HG02938 (cell line): ENCODE measurements at regions not wholly inside any gene's neighbourhood (a gene's known extent, or its start where the extent isn't known, plus 50 kb on each side); places are given as distances from the start of the nearest gene placed in this dataset.

Source experiments
- ATAC-seq: cut with Tn5 transposase; IDR thresholded peaks from one replicate; pipeline ENCODE4 v1.9.1; 2021; ENCODE audit warnings: mild to moderate bottlenecking, moderate library complexity; ENCODE audit not compliant: unreplicated experiment

DNA sequence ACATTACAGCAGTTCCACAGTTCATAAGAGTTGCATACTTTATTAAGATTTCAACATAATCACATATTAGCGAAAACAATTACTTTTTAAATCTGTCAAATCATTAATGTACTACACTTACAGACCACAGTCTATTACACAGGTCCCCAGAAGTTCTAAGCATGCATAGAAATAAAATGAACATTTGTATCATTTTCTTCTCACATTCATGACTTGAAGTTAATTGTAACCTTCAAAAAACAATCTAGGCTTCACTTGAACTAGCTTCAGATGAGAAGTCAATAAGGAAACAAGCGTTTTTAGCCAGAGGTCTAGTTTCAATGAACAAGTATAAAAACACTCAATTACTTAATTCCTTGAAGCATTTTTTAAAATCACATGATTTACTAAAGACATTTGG lies 238.3 kb downstream of the HACE1 start:
- no peak for ATAC-seq

DNA sequence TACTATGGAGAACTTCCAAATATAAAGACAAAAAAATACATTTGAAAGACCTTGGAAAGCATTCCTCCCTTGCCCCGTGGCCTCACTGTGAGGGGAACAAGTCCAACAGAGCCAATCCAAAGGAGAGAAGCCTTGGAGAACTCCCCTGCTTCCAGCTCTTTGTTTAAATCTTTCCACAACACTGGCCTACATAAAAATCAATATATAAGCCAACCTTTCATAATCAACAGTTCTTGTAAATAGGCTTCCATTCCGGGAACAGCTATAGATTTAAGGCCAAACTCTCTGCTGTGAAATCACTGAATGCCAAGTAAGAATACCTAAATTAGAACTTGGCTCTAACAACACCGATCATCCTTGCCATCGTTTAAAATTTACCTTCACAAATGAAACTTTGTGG lies 242.1 kb downstream of the HACE1 start:
- ATAC-seq: no peak

DNA sequence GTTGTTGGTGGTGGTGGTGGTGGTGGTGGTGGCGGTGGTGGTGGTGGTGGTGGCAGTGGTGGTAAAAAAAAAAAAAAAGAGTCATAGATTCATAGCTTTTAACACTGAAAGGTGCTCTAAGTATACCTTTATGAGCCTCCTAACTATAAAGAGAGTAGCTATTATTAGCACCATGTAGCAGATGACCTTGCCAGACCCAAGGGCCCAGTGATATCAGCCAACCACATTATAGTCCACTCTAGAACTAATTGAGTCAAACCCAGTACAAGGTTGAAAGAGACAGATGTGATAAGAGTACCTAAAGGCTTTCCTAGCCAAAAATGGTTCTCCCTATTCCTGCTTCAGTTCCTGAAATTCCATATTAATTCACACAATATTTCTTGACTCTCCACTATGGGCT lies 245.3 kb downstream of the HACE1 start:
- ATAC-seq: no peak

DNA sequence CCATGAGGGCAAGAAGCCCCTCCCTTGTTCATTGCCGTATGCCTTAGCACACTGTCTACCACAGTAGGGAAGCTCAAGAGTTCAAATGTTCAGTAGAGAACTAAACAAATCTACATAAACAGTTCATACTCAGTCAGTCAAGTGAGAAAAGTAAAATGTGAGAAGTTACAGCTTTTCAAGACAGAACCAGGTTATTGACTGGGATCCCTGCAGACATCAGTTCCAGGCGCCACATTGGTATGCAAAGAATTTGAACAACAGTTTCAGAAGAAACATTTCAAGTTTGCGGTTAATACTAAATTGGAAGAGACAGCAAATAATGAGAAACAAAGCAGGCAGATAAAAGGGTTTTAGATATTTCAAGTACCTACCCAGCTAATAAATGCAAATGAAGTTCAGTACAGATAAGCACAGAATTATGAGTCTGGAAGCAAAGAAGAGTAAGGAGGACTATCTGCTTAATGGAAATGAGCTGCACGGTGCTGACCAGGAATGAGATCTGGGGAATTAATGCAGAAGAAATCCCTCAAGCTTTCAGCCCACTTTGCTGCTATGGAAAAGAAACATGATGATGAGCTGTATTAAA lies 246.2 kb downstream of the HACE1 start:
- no peak for ATAC-seq

DNA sequence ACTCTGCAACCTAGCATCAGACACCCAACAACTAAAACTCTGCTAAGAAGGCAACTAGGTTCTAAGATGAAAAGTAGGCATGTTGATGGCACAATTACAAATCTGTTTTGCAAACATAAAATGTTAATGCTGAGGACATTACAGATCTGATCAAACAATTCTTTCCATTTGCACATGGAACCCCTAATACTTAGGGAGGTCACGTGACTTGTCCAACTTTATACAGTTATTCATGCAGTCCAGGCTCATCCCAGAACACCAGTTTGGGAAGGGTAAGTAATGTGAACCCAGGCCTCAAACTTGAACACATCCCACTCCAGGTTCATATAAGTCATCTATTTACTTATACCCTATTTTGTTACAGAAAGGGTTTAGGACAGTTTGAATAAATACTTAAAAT lies 247.2 kb downstream of the HACE1 start:
- no peak for ATAC-seq

DNA sequence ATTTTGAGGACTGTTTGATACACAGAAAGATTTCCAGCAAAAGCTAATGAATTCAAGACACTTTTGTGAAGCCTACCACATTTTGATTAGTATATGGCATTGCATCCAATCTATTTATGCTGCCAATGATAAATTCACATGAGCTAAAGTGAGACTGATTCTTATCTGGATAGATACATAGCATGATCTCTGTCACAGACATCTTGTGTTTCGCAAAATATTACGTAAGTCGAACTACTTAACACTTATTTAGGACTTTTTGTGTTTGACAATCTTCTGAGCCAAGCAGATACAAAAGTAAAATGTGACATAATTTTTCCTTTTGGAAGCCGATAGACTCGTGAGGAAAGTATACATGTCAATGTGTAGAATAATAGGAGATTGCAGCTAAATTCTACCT lies 251.6 kb downstream of the HACE1 start:
- no peak for ATAC-seq

DNA sequence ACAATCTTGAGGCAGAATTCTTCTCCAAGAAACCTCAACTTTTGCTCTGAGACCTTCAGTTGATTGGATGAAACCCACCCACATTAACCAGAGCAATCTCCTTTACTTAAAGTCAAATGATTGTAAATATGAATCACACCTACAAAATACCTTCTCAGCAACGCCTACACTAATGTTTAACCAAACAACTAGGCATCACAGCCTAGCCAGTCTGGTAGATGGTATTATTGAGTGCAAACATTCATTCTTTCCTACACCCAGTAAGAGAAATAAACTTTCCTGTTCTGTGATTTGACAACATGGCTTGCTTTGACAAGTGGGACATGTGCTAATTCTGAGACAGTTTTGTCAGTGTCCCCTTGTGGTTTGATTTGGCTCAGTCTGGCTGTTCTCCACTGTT lies 252.2 kb downstream of the HACE1 start:
- no peak for ATAC-seq

DNA sequence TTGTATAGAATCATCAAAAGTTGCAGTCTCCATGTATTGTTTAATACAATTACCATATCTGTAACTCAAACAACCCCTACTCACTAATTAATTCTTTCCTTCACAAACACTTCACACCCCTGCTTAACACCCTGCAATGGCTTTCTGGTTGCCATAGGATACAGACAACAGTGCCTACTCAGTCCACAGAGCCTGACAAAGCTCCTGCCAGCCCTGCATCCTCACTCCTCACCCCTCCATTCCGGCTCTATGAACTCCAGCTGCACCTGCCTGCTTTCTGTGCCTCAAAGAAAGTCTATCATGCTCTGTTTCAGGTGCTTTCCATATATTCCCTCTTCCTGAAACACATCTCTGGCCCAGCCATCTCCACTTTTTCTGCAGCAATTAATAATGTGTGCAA lies 253.4 kb downstream of the HACE1 start:
- no peak for ATAC-seq

DNA sequence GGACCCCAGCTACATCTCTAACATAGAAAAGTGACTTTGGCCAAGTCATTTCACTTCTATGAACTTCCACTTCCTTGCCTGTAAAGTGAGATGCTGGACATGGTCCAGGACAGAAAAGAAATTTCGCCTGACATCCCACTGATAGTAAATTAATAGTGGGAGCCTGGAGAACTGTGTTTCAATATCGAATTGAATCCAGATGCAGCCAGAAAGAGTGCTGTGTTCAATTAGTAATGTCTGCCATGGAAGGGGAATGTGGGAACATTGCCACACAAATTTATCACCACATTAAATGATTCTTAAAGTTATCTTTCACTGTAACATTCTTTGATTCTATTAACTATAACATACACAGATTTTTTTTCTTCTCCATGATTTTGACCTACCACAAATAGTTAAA lies 255.0 kb downstream of the HACE1 start:
- ATAC-seq: no peak

DNA sequence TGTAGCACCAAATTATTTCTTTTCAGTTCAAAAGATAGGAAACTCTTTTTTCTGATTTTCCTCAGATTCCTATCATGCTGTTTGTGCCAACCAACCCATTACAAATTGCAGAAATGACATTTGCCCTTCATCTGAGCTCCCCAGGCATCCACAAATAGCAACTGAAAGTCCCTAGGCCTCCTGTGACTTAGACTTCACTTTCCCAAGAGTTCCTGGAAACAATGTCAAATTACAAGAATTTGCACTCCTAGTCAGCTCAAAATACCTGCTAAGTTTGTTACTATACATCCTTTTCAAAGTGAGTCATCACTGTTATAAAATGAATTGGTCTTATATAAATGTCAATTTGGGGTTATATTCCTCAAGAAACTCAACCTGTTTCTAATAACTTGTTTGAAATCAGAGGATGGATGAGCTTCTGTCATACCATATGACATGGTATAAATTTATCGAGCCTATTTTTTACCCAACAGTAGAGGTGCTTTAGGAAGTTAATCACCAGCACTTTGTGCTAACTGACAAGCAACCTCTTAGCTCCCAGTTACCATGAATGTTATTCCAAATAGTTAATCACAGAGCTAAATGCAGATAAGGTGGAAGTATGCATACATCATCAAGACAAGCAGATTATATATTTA lies 256.5 kb downstream of the HACE1 start:
- no peak for ATAC-seq

DNA sequence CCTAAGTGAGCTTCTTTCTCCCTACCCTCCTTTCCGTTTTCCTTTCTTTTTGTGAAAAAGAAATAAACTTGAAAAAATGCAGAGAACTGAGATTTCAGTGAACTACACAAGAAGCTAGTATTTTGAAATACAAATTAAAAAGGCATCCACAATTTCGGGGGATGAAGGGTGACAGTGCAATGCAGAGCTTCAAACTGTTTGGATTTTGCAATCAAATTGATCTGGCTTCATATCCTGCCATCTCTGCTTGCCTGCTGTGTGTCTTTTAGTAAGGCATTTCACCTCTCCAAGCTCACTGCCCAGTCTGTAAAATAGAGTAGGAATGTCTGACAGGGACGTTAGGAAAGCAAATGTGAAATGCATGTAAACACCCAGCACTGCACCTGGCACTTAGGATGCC lies 258.0 kb downstream of the HACE1 start:
- ATAC-seq: no peak

DNA sequence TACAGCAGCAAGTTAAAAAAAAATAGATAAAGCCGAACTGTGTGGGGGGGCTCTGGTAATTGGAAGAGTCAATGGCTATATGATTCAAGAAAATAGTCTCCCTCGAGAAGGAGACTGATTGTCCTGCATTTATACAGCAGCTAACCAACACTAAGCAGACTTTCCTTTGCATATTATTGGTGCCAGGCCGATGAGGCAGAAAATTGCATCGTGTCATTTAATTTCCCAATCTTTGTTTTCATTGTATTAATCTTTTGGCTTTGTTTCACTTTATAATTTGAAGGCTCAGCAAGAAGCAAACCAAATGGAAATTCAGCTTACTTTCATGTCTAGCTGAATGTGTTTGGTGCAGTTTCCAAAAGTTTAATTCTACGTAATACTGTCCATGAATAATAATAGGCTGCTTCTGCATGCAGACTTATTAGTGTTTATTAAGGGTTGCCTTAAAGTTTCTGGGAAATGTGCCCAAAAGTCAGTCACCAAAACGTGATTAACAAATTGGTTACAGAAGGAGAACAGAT lies 258.5 kb downstream of the HACE1 start:
- no peak for ATAC-seq

DNA sequence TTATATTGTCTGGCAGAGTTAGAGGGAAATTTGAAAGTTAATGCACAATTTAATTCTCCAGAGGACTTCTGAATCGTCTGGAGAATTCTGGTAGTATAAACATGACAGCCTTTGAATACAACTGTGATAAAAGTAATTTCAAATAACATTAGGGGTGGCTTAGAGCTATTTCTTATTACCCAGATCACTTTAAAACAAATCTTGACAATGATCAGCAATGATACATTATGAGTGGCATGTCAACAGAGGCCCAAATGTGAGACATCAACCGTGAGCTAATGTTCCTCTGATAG lies 259.1 kb downstream of the HACE1 start:
- no peak for ATAC-seq

DNA sequence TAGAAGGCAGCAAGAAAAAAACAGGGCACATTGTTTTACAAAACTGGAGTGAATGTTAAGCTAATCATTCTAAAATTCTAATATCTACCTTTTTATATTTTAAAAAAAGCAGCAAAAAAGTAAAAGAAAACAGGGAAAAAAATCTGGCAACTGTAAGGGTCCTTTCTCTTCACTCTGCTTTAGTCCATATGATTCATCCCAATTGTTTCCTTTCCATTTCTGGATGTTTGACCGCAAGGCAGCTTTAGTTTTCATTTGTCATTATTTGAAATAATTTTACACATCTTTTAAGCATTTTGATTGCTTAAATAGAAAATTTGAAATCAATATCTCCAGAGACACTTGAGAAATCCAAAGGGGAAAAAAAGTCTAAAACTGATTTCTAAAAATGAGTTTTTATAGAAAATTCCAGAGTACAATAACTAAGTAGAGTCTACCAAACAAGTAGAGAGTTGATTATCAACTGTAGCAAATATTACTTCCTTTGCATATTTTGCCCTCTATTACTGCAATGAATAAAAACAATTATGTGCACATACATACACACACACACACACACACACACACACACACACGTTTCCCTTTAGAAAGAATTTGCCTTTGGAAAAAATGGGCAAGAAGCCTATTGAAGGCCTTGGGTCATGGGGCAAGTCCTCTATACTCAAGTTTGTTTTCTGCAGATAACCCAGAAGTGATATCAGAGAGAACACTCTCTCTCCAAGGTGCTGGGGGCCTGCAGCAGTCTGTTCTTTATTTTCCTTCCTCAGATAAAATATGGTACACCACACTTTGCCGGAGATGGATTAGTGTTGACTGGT lies 259.7 kb downstream of the HACE1 start:
- ATAC-seq: no peak

DNA sequence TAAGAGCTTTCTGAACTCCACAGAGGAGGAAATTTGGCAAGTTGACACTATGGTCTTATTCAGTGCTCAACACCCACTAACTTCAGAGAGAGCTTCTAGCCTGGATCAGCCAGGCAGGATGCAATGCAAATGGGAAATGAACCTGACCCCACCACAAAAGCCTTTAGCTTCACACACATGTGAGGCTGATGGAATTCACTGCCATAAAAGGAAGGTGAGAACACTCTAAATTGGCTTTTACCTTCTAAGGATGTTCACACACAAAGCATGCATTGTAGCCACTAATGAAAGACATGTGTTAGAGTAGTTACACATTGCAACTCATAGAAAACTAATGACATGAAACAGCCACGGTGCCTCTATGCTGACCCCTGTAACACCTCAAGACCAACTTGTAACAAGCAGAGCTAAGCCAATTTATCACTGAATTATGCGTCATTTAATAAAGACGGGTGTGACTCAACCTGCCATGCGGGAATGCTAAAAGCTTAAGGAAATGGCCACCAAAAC lies 262.1 kb downstream of the HACE1 start:
- ATAC-seq: no peak

DNA sequence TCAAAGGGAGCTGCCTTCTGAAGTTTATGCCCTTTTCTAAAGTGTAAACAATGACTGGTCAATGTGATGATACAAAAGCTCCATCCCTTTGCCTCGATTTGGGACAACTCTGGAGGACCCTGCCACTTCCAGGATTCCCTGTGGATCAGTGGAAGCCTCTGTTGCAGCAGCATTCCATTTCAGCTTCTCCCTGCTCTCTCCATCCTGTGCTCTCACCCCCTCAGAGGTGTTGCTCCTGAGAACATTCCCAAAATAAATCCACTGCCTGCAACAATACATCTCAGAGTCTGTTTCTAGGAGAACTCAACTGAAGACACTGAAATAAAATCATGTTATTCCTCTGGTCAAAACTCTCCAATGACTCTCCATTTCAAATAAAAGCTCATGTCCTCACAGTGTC lies 263.6 kb downstream of the HACE1 start:
- ATAC-seq: no peak

DNA sequence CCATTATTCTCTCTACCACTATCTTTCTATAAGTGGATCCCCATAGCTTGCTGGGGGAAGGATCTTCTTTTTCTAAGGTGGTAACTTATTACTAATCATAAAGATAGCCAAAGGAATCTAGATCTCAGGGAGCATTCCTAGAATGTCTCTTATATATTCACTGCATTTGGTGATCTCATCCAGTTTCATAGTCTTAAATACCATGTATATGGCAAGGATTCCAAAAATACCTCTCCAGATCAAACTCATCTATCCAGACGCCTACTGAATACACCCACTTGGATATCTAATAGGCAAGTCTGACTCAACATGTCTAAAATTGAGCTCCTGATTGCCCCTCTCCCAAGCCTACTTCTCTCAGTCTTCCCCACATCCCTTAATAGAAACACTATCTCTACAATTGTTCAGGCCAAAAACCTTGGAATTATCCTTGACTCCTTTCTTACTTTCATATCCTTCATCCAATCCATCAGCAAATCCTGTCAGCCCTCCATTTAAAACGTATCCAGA lies 264.4 kb downstream of the HACE1 start:
- no peak for ATAC-seq

DNA sequence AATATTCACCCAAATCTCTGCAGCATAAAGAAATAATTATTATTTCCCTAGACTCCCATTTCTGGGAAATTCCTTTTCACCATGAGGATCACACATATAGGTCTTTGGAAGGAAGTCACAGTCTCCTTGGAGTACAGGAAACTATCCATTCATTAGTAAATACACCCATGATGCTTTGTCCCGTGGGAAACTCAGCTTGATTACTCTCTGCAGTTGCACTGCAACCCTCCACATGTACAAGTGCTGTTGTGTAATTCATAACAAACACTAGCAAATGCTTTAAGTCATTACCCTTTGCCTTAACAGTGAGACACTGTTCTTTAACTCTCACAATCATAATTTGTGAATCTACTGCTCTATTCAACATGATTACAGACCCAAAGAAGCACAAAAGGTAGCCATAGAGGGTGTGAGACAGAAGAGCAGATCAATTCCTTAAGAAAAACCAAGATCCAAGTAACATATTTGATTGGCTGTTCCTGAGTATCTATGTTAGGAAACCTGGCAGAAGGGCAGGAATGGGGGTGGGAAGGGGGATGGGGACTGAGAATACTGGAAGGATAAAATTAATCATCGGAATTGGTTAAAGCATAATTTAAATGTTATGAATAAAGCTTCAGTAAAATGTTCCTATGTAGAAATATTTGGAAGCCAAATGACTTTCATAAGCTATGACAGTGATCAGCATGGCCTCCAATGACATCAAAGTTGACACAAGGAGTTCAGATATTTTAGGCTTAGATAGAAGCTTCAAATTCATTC lies 268.0 kb downstream of the HACE1 start:
- no peak for ATAC-seq

DNA sequence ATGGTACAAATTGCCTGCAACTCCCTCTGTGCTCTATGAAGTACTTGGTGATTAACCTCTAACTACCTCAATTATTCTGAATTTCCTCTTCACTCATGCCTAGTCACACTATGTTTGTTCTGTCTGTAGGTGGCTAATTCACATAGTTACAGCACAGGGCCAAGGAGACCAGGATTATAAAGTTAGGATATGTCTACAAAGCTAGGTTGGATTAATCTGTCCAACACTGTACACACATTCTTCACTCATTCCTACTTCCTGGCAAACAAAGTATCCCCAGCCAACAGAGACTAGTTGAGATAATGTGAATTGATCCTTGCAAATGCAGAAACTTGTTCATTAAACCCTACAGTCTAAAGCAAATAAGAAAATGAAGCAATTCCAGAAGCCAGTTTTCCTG lies 269.8 kb downstream of the HACE1 start:
- no peak for ATAC-seq

DNA sequence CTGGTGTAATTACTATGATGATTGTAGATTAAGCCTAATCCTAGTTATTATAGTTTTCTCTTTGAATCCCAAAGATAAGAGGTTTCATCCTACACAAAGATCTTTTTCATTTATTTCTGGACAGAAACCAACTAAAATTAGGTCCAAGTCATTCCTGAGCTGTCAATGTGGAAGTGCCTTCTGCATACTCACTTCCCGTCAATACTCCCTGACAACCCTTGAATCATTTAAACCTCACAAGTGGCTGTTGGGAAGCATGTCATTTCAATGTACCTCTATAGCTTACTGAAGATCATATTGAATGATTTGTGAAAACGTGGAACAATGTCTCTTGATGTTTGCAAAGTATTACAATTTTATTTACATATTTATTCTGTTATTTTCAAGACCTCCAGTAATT lies 274.1 kb downstream of the HACE1 start:
- ATAC-seq: no peak

DNA sequence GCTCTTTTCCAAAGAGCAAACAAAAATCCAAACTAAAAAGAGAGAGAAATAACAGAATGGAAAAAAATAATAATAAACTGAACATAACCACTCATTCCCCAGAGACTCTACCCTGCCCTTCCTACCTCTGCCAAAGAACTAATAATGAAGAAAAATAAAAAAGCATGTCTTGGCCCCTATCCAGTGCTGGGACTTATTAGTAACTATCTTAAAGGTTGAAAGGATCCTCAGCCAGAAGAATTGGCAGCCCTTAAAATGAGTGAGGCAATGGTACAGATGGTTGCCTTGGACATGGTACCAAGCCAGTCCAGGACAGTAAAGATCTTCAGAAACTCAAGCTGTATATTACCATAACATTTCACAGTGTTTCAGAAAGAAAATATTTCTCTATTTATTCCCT lies 279.3 kb downstream of the HACE1 start:
- ATAC-seq: no peak
